Brain microvascular endothelial cell (primary cell): ENCODE measurements at regions not wholly inside any gene's neighbourhood (a gene's known extent, or its start where the extent isn't known, plus 50 kb on each side); places are given as distances from the start of the nearest gene placed in this dataset.
"Not testable (repeated sequence)": the region's sequence is repeated elsewhere in the genome, so short reads cannot be mapped to it uniquely, and the experiment has no call there.

Experiments used
- DNase-seq: peaks from one replicate; pipeline ENCODE4 v3.0.0-alpha.2; 2020
- H3K27ac ChIP-seq: fragments of 250-450 bp; sonication (Bioruptor Pico); 2 replicates; pipeline ENCODE4 v1.5.1; 2020; ENCODE audit warnings: mild to moderate bottlenecking, moderate library complexity
- H3K27me3 ChIP-seq: fragments of 250-450 bp; sonication (Bioruptor Pico); replicated peaks from 2 replicates; pipeline ENCODE4 v1.5.1; 2020; ENCODE audit warnings: mild to moderate bottlenecking
- H3K36me3 ChIP-seq: fragments of 250-450 bp; sonication (Bioruptor Pico); replicated peaks from 2 replicates; pipeline ENCODE4 v1.5.1; 2020; ENCODE audit warnings: mild to moderate bottlenecking
- H3K4me3 ChIP-seq: 2 replicates; pipeline ENCODE4 v1.5.1; 2011; ENCODE audit warnings: low read depth, mild to moderate bottlenecking, control low read depth, low read length, moderate library complexity
- in situ Hi-C: cut with HindIII; loops from 2 replicates; pipeline ENCODE4 v1.10.0; 2017; ENCODE audit warnings: low sequenced_read_pairs, low pct_ligation_motif_present
- TF ChIP-seq, protein P1 (sequence below): IDR thresholded peaks from 2 replicates; pipeline ENCODE4 v1.5.1; 2011; ENCODE audit warnings: low read depth, mild to moderate bottlenecking, moderate library complexity, low read length, control low read depth, inconsistent platforms; ENCODE audit errors: missing control alignments

DNA sequence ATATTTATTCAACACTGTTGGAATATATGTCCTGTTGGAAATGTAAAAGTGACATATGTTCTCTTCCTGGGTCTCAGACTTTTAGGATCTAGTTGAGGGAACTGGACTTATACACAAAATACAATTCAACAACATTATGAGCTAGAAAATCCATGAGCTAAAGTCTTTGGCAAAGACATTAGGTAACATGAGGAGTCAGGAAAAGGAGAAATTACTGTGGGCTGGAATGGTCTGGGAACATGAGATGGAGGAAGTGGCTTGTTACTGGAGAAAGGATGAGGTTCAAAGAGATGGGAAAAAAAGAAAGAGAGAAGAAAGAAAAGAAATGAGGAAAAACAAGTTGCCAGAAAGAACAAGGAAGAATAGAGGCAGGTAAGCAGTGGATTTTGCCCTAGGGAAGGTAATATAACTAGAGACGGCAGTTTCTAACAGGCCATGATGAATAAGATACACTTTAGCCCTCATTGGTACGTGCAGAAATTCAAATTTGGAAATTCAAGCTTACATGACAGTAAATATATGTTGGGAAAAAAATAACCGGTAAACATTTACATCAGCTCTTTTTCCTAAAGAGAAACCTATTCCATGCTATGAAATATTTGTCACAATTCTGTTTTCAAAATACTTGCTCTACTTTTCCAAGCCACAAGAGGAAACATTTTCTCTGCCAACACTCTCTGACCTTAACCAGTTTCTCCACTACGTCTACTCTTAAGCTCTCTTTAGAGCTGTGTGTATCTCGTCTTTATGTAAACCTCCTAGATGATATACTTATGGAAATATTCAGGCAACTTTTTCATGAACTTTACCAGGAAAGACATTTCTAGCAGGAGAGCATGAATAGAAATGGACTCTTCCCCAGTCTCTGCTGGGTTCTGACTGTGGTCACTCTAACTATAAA, 268.8 kb upstream of the BTG1 start:
- no peaks in the 10 kb centered on the region for H3K27me3 ChIP-seq
- DNase-seq = no peak
- H3K36me3 ChIP-seq = no peaks in the 10 kb centered on the region
- no peak overlapping the region for H3K27ac ChIP-seq
- TF ChIP-seq, protein P1, sequence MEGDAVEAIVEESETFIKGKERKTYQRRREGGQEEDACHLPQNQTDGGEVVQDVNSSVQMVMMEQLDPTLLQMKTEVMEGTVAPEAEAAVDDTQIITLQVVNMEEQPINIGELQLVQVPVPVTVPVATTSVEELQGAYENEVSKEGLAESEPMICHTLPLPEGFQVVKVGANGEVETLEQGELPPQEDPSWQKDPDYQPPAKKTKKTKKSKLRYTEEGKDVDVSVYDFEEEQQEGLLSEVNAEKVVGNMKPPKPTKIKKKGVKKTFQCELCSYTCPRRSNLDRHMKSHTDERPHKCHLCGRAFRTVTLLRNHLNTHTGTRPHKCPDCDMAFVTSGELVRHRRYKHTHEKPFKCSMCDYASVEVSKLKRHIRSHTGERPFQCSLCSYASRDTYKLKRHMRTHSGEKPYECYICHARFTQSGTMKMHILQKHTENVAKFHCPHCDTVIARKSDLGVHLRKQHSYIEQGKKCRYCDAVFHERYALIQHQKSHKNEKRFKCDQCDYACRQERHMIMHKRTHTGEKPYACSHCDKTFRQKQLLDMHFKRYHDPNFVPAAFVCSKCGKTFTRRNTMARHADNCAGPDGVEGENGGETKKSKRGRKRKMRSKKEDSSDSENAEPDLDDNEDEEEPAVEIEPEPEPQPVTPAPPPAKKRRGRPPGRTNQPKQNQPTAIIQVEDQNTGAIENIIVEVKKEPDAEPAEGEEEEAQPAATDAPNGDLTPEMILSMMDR = no peak
- in situ Hi-C loops = no loop called here
- no peak overlapping the region for H3K4me3 ChIP-seq

DNA sequence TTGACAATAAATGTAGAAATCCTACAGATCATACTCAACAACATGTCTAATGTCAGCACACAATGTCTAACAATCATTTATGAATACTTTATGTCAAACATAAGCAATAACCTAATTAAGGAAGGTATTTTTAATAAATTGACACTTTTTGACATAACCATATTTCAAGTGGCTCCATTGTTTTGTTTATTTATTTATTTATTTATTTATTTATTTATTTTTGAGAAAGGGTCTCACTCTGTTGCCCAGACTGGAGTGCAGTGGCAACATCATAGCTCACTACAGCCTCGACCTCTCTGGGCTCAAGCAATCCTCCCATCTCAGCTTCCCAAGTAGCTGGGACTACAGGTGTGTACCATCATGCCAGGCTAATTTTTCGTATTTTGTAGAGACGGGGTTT, 267.6 kb upstream of the BTG1 start:
- in situ Hi-C loops = no loop called here
- Histone ChIP-seq H3K4me3 (no peak overlapping the region), H3K27ac (no peak overlapping the region), H3K36me3 (no peaks in the 10 kb centered on the region), H3K27me3 (no peaks in the 10 kb centered on the region)
- DNase-seq = no peak
- TF ChIP-seq, protein P1 = no peak

DNA sequence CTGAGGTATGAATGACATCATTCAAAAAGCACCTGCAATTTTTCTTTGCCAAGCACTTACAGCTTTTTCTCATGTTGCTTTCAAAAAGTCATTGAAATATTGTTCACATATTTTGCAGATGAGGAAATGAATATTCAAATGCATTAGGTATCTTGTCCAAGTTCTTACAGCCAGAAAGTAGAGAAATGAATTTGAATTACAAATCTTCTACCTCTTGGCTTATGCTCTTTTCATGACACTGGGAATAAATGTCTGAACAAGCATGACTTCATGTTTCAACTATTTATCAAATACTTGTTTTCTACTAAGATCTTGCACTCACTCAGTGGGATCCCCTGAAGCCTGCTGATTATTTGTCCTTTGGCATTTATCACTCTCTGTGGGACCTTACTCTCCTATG, 267.2 kb upstream of the BTG1 start:
- TF ChIP-seq, protein P1 = no peak
- no peak overlapping the region for H3K27ac ChIP-seq
- in situ Hi-C loops = no loop called here
- no peak for DNase-seq
- no peaks in the 10 kb centered on the region for H3K36me3 ChIP-seq
- H3K27me3 ChIP-seq = no peaks in the 10 kb centered on the region
- H3K4me3 ChIP-seq = no peak overlapping the region

DNA sequence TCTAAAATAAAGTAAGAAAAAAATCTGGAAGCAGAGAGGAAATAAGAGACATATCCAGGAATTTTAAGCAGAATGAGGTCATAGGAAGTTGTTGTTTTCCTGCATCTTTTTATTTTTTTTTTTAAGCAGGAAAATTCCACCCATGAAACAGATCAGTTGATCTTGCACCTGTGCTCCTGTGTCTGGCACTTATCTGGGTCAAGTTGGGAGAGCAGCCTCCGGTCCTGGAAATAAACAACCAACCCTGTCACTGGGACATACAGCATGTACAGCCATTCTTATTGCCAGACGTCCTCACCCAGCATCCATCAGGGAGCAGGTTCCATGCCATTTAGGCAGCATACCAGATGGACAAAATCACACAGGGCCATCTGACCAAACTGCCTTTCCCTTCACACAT, 266.0 kb upstream of the BTG1 start:
- no peak overlapping the region for H3K4me3 ChIP-seq
- in situ Hi-C loops = no loop called here
- H3K27ac ChIP-seq = no peak overlapping the region
- TF ChIP-seq, protein P1 = no peak
- H3K36me3 ChIP-seq = no peaks in the 10 kb centered on the region
- H3K27me3 ChIP-seq = no peaks in the 10 kb centered on the region
- no peak for DNase-seq

DNA sequence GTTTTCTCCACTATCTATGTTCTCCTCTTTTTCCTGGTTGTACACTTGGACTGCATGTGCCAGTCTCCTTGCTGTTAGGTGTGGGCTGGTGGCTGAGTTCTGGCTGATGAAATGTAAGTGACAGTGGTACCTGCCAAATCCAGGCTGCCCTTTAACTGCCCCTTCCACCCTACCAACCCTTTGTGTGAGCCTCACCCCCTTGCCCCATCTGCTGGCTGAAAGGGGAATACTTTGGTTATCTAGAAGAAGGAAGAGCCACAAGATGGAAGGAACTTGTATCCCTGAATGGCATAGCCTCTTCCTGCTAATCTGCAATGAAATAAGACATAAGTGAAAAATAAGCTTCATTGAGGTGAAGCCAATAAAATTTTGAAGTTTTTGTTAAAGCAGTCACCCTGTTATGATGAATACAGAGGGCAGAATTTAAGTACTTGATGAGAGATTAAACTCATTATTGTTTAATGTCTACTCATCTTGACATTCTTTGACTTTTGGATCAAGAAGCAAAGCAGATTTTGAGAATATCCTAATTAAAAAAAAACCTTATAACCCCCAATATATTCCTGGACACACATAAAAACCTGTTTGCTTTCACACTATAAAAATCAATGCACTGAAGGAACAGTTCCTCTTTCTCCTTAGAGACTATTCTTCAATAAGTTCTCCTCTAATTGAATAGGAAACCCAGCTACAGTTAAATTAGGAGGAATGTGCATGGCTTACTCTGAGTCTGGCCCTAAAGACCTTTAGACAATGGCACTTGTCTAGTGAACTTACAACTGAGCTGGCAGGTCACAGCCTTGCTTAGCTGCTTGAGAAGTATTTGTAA, 262.6 kb upstream of the BTG1 start:
- Histone ChIP-seq H3K4me3 (no peak overlapping the region), H3K36me3 (no peaks in the 10 kb centered on the region), H3K27ac (no peak overlapping the region), H3K27me3 (no peaks in the 10 kb centered on the region)
- TF ChIP-seq, protein P1 = peak; percentile 81
- in situ Hi-C loops = no loop called here
- DNase-seq = peak; percentile 12

DNA sequence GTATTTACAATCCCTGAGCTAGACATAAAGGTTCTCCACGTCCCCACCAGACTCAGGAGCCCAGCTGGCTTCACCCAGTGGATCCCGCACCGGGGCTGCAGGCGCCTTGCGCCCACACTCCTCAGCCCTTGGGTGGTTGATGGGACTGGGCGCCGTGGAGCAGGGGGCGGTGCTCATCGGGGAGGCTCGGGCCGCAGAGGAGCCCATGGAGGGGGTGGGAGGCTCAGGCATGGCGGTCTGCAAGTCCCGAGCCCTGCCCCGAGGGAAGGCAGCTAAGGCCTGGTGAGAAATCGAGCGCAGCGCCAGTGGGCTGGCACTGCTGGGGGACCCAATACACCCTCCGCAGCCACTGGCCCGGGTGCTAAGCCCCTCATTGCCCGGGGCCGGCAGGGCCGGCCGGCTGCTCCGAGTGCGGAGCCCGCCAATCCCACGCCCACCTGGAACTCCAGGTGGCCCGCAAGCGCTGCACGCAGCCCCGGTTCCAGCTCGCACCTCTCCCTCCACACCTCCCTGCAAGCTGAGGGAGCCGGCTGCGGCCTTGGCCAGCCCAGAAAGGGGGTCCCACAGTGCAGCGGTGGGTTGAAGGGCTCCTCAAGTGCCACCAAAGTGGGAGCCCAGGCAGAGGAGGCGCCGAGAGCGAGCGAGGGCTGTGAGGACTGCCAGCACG, 260.9 kb upstream of the BTG1 start:
- in situ Hi-C loops, H3K27me3 ChIP-seq, H3K4me3 ChIP-seq, H3K36me3 ChIP-seq, H3K27ac ChIP-seq, DNase-seq: not testable (repeated sequence)

DNA sequence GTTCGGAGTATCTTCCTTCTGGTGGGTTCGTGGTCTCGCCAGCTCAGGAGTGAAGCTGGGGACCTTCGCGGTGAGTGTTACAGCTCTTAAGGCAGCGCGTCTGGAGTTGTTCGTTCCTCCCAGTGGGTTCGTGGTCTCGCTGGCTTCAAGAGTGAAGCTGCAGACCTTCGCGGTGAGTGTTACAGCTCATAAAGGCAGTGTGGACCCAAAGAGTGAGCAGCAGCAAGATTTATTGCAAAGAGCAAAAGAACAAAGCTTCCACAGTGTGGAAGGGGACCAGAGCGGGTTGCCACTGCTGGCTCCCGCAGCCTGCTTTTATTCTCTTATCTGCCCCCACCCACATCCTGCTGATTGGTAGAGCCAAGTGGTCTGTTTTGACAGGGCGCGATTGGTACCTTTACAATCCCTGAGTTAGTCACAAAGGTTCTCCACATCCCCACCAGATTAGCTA, 260.2 kb upstream of the BTG1 start:
- DNase-seq, H3K27ac ChIP-seq, H3K27me3 ChIP-seq, H3K36me3 ChIP-seq, in situ Hi-C loops, H3K4me3 ChIP-seq: not testable (repeated sequence)
